Breast epithelium (tissue), 4 donors: ENCODE measurements at regions not wholly inside any gene's neighbourhood (a gene's known extent, or its start where the extent isn't known, plus 50 kb on each side); places are given as distances from the start of the nearest gene placed in this dataset.
A peak's percentile ranks its signal among the peaks of the same experiment; 100 is the strongest.
"Not testable (repeated sequence)": the region's sequence is repeated elsewhere in the genome, so short reads cannot be mapped to it uniquely, and the experiment has no call there.

Experiments
- DNase-seq, 2 donors: peaks; one replicate each; pipeline ENCODE4 v3.0.0-alpha.2; 2019; ENCODE audit warnings: low spot score in 2 of 2
- H3K27ac ChIP-seq, 2 donors: fragments of 200-600 bp; sonication (generic) in 1 of 2; one replicate each; pipeline ENCODE4 v1.5.1; 2016 to 2019; ENCODE audit warnings: mild to moderate bottlenecking in 1 of 2
- H3K27me3 ChIP-seq, 2 donors: fragments of 200-600 bp; sonication (generic) in 1 of 2; one replicate each; pipeline versions ENCODE4 v1.5.1 to v1.6.0; 2017 to 2019; ENCODE audit warnings: control low read depth in 1 of 2, mild to moderate bottlenecking in 1 of 2
- H3K36me3 ChIP-seq: fragments of 200-600 bp; one replicate; pipeline ENCODE4 v1.5.1; 2019
- H3K4me1 ChIP-seq, 2 donors: fragments of 200-600 bp; sonication (generic); one replicate each; pipeline ENCODE4 v1.5.1; 2016 to 2019; ENCODE audit warnings: control low read depth in 1 of 2
- H3K4me3 ChIP-seq, 3 donors: fragments of 200-600 bp; sonication (generic); 1 replicate in 2 of 3; 2 replicates in 1 of 3; pipeline ENCODE4 v1.5.1; 2016 to 2019; ENCODE audit warnings: mild to moderate bottlenecking in 3 of 3, moderate library complexity in 2 of 3
- H3K9me3 ChIP-seq, 2 donors: fragments of 200-600 bp; sonication (generic) in 1 of 2; one replicate each; pipeline ENCODE4 v1.5.1; 2016 to 2019; ENCODE audit warnings: control low read depth in 1 of 2
- POLR2A ChIP-seq: fragments of 450-650 bp; IDR thresholded peaks from one replicate; pipeline ENCODE4 v1.6.1; 2016; ENCODE audit warnings: antibody characterized with exemption, mild to moderate bottlenecking, moderate library complexity
- POLR2AphosphoS5 ChIP-seq, 3 donors: sonication (generic); formaldehyde crosslinking; IDR thresholded peaks; one replicate each; pipeline ENCODE4 v1.6.1; 2017; ENCODE audit warnings: antibody characterized with exemption in 3 of 3
- intact Hi-C: fragments of 100-400 bp; cut with DNase I; formaldehyde crosslinking; loops from one replicate; pipeline ENCODE4 v1.15.1; 2023; ENCODE audit warnings: low total_unique reads
- TF ChIP-seq, protein P1 (sequence below), 3 donors: fragments of 450-650 bp; IDR thresholded peaks; one replicate each; pipeline ENCODE4 v1.5.1; 2016 to 2017; ENCODE audit warnings: antibody characterized with exemption in 3 of 3, mild to moderate bottlenecking in 3 of 3, moderate library complexity in 3 of 3

DNA sequence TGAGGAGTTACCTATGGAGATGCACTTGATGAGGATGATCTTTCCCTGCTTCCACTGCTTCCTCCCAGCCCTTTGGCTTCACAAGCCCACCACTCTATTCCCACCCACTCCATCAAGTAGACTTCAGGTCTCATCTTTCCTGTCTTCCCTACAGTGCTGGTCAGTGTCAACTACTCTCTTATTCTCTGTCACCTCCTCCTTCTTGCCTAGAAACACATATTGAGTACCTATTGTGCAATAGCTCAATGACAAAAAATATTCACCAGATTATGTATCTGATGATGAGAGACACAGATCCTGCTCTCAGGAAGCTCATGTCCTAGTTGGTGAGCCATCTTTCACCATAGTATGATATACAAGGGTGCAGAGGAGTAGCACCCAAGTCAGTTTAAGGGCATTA lies 82.2 kb upstream of the NFASC start:
- no peak overlapping the region for H3K27ac ChIP-seq
- TF ChIP-seq POLR2A (no peak), POLR2AphosphoS5 (IDR thresholded peaks at IDR 0.05) (no peak)
- TF ChIP-seq, protein P1, sequence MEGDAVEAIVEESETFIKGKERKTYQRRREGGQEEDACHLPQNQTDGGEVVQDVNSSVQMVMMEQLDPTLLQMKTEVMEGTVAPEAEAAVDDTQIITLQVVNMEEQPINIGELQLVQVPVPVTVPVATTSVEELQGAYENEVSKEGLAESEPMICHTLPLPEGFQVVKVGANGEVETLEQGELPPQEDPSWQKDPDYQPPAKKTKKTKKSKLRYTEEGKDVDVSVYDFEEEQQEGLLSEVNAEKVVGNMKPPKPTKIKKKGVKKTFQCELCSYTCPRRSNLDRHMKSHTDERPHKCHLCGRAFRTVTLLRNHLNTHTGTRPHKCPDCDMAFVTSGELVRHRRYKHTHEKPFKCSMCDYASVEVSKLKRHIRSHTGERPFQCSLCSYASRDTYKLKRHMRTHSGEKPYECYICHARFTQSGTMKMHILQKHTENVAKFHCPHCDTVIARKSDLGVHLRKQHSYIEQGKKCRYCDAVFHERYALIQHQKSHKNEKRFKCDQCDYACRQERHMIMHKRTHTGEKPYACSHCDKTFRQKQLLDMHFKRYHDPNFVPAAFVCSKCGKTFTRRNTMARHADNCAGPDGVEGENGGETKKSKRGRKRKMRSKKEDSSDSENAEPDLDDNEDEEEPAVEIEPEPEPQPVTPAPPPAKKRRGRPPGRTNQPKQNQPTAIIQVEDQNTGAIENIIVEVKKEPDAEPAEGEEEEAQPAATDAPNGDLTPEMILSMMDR (IDR thresholded peaks at IDR 0.05): no peak
- no peaks in the 10 kb centered on the region for H3K27me3 ChIP-seq
- no peak overlapping the region for H3K4me3 ChIP-seq
- no peaks in the 10 kb centered on the region for H3K36me3 ChIP-seq
- no peaks in the 10 kb centered on the region for H3K4me1 ChIP-seq
- no peak for DNase-seq
- H3K9me3 ChIP-seq: no peaks in the 10 kb centered on the region
- intact Hi-C loops: no loop called here

DNA sequence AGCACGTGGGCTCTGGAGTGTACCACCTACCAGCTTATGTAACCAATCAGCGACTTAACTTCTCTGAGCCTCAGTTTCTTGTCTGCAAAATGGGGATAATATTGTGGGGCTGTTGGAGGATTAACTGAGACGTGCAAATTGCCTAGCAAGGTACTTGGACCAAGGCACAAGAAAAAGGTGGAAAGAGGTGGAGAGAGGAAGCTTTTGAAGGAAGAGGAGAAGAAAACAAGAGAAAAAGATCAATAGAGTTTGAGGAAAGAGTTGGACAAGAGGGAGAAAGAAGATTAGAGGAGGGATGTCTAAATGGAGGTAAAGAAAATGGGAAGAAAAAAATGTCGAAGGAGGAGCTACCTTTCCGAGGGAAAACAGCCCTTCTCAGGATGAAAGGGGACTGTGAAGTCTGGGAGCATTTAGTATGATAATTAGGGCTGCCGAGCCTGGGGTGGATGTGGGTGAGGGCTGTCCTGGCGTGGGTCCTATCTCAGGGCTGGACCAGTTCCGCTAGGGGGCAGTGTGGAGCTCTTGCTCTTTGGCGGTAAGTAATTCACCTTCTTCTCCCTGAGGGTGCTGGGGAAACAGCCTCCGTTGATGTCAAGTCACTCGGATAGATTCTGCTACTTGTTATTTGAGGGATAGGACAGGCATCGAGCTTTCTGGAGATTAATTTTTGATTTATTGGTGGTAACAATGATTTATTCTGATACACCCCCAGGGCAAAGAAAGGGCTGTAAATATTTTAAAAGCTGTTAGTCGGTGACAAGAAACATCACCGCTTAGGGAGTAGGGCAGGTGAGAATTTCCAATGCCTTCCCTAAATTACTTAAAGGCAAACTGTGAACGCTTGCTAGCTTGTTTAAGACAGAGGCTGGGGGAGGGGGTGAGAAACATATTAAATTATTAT lies 79.0 kb upstream of the NFASC start:
- Histone ChIP-seq H3K9me3 (no peaks in the 10 kb centered on the region), H3K4me3 (no peak overlapping the region), H3K36me3 (no peaks in the 10 kb centered on the region), H3K27me3 (no peaks in the 10 kb centered on the region), H3K27ac (no peak overlapping the region), H3K4me1 (no peaks in the 10 kb centered on the region)
- TF ChIP-seq POLR2A: no peak
- TF ChIP-seq, protein P1 (IDR thresholded peaks at IDR 0.05): peak in 2 of 3 donors; percentile 39 to 46
- DNase-seq: peak; percentile 26 to 70
- intact Hi-C loops: no loop called here

DNA sequence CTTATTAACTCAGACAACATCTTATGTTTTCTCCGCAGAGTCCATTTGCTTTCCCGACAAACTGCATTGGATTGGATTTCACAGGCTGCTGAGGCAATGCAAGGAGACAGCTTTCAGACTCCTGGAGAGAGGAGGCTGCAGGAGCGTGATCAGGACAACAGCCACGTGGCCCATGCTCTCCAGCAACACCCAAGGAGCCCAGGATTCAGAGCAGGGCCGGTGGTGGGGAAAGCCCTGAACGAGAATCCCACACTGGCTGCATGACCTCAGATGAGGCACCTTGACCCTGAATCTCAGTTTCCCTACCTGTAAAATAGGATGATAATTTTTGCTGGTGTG lies 78.3 kb upstream of the NFASC start:
- no peak overlapping the region for H3K4me3 ChIP-seq
- no peak for DNase-seq
- intact Hi-C loops: no loop called here
- H3K9me3 ChIP-seq: no peaks in the 10 kb centered on the region
- H3K36me3 ChIP-seq: no peaks in the 10 kb centered on the region
- no peak overlapping the region for H3K27ac ChIP-seq
- TF ChIP-seq, protein P1 (IDR thresholded peaks at IDR 0.05): no peak
- TF ChIP-seq POLR2A (no peak), POLR2AphosphoS5 (IDR thresholded peaks at IDR 0.05) (no peak)
- H3K27me3 ChIP-seq: no peaks in the 10 kb centered on the region
- no peaks in the 10 kb centered on the region for H3K4me1 ChIP-seq

DNA sequence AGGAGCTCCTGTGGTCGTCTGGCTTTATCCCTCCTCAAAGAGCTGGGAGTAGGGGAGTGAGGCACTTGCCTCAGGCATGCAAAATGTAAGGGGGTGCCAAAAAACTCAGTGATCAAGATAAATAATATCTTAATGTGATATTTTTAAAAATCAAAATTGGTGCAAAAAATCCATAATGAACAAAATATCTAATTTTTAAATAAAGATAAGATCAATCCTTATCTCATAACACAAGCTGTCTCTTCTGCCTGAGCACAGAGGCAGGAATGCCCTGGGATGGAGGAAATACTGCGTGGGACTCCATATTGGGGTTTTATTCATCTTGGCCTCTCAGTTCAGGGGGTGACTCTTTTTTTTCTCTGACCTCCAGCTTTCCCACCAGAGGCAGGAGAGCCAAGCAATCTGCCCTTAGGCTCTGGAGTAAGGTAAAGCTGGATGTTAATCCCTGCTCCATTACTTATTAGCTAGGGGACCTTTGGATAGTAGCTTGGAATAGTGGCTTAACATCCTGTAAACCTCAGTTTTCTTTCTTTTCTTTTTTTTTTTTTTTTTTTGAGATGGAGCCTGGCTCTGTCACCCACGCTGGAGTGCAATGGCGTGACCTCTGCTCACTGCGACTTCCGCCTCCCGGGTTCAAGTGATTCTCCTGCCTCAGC lies 77.3 kb upstream of the NFASC start:
- Histone ChIP-seq H3K36me3 (no peaks in the 10 kb centered on the region), H3K4me3 (no peak overlapping the region), H3K27me3 (no peaks in the 10 kb centered on the region), H3K9me3 (no peaks in the 10 kb centered on the region), H3K27ac (no peak overlapping the region), H3K4me1 (no peaks in the 10 kb centered on the region)
- no peak for DNase-seq
- intact Hi-C loops: no loop called here
- TF ChIP-seq POLR2AphosphoS5 (IDR thresholded peaks at IDR 0.05) (no peak), POLR2A (no peak)
- TF ChIP-seq, protein P1 (IDR thresholded peaks at IDR 0.05): no peak

DNA sequence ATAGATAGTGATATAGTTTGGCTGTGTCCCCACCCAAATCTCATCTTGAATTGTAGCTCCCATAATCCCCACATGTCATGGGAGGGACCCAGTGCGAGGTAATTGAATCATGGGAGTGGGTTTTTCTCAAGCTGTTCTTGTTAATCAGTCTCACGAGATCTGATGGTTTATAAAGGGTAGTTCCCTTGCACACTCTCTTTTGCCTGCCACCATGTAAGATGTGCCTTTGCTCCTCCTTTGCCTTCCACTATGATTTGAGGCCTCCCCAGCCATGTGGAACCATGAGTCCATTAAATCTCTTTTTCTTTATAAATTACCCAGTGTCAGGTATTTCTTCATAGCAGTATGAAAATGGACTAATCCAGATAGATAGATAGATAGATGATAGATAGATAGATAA lies 73.8 kb upstream of the NFASC start:
- H3K9me3 ChIP-seq, H3K27me3 ChIP-seq, H3K4me1 ChIP-seq, H3K36me3 ChIP-seq, H3K27ac ChIP-seq, DNase-seq, H3K4me3 ChIP-seq, intact Hi-C loops: not testable (repeated sequence)
